HG02798 (cell line): ENCODE measurements at regions not wholly inside any gene's neighbourhood (a gene's known extent, or its start where the extent isn't known, plus 50 kb on each side); places are given as distances from the start of the nearest gene placed in this dataset.
"Not testable (repeated sequence)": the region's sequence is repeated elsewhere in the genome, so short reads cannot be mapped to it uniquely, and the experiment has no call there.

Source experiments
- ATAC-seq: cut with Tn5 transposase; IDR thresholded peaks from one replicate; pipeline ENCODE4 v1.9.1; 2021; ENCODE audit warnings: mild to moderate bottlenecking; ENCODE audit not compliant: unreplicated experiment, poor library complexity

DNA sequence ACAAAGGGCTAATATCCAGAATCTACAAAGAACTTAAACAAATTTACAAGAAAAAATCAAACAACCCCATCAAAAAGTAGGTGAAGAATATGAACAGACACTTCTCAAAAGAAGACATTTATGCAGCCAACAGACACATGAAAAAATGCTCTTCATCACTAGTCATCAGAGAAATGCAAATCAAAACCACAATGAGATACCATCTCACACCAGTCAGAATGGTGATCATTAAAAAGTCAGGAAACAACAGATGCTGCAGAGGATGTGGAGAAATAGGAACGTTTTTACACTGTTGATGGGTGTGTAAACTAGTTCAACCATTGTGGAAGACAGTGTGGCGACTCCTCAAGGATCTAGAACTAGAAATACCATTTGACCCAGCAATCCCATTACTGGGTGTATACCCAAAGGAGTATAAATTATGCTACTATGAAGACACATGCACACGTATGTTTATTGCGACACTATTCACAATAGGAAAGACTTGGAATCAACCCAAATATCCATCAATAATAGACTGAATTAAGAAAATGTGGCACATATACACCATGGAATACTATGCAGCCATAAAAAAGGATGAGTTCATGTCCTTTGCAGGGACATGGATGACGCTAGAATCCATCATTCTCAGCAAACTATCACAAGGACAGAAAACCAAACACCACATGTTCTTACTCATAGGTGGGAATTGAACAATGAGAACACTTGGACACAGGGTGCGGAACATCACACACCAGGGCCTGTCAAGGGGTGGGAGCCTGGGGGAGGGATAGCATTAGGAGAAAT, 241.5 kb downstream of the KCNRG start:
- not testable (repeated sequence) for ATAC-seq

DNA sequence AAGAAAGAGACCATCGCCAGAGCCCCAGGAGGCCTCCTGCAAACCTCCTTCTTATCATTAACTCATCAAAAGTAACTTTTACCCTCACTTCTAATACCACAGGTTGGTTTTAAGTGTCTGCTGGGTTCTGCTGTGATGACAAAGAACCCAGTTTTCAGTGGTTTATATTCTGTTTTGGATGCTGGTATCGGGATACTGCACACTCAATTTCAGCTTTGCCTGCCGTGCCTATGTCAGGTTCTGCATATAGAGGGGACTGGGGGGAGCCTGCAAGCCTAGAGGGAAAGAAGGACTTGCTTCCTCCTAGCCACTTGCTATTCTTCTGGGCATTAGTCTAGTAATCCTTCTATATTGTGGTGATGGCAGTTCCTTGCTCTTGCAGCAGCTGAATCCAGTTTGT, 242.4 kb downstream of the KCNRG start:
- ATAC-seq: no peak

DNA sequence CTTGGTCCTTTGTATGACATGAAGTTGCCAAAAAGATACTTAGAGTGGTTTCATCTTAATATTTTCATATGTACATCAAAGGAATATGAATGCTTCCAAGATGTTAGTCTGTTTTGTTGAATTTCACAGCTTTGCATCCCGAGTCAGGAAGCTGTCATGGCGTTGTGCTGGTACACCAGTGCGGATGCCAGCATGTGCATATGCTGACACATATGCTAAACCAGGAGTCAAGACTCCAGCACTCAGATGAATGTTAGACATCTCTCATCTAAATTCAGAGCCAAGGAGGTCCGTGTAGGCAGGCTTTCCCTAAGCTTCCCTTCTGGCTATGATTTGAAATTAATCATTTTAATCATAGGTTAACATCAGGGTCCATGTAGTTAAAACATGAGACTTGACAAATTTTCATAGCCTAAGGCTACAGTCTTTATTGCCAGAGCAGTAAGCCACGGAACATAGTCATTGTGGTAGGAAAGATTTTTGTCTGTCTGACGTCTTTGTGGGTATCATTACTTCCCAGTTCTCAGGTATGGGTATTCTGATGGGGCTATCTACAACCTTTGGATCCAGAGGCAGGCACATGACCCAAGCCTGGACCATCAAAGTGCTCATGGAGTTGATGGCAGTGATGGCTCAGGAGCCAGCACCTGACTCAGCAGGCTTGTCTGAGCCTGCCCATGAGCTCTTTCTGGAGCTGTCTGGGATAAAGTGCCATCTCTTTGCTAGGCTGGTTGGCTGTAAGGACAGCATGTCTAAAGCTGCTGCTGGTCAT, 246.1 kb downstream of the KCNRG start:
- ATAC-seq: no peak

DNA sequence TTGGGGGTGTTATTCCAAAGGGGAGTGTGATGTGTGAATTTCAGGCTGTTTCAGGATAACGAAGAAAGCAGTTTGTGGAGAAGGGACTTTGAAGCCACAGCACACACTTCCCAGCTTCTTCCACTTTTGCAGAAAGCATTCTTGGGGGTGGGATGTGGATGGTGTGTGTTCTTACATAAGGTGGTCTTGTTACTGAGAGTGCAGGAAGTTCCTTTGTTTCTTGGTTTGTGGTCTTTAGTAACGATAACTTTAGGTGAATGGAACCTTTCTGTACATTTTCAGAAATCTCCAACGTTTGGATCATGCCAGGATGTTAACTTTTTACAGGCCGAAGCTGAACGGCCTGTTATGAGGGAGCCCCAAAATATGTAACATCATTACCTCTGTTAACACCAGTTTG, 251.8 kb downstream of the KCNRG start:
- no peak for ATAC-seq

GRCh38 chr13:50267917-50268316, 252.7 kb downstream of the KCNRG start:
- no peak for ATAC-seq

GRCh38 chr13:50268500-50268899, 253.3 kb downstream of the KCNRG start:
- no peak for ATAC-seq

GRCh38 chr13:50274181-50274580, 258.9 kb downstream of the KCNRG start:
- ATAC-seq: no peak

DNA sequence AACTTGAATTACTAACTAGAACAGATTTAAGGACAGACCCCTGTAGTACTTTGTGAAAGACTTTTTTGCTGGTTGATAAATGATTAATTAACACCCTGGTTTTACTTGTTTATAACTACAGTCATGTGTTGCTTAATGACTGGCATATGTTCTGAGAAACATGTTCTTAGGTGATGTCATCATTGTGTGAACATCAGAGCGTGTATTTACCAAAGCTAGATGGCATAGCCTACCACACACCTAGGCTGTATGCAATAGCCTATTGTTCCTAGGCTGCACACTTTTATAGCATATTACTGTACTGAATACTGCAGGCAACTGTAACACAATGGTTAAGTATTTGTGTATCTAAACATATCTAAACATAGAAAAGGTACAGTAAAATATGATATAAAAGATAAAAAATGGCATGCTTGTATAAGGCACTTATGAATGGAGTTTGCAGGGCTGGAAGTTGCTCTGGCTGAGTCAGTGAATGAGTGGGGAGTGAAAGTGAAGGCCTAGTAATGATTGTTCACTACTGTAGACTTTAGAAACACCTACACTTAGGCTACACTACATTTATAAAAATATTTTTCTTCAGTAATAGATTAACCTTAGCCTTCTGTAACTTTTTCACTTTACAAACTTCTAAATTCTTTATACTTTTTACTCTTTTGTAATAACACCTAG, 260.3 kb downstream of the KCNRG start:
- ATAC-seq: no peak

GRCh38 chr13:50276550-50276949, 261.3 kb downstream of the KCNRG start:
- ATAC-seq: no peak

- no peak for ATAC-seq
Measured at GRCh38 chr13:50277127-50277526, 261.9 kb downstream of the KCNRG start.

DNA sequence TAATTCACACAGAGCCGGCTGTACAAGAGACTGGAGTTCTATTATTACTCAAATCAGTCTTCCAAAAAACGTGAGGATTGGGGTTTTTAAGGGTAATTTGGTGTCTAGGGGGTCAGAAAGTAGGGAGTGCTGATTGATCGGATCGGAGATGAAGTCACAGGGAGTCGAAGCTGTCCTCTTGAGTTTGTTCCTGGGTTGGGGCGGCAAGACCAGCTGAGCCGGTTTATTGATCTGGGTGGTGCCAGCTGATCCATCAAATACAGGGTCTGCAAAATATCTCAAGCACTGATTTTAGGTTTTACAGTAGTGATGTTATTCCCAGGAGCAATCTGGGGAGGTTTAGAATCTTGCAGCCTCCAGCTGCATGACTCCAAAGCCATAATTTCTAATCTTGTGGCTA, 262.7 kb downstream of the KCNRG start:
- no peak for ATAC-seq

DNA sequence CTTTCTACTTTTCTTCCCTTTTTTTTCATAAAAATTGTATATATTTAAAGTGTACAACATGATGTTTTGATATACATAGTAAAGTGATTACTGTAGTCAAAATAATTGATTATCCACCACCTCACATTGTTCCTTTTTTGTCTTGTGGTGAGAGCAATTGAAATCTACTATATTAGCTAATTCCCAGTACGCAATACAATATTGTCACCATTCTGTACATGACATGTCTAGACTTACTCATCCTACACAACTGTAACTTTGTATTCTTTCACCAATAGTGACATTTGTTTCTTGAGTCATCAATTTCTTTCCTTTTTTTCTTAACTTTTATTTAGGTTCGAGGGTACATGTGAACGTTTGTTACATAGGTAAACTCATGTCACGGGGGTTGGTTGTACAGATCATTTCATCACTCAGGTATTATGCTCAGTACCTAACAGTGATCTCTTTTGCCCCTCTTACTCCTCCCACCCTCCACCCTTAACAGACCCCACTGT, 265.2 kb downstream of the KCNRG start:
- ATAC-seq: no peak

GRCh38 chr13:50282016-50282415, 266.8 kb downstream of the KCNRG start:
- ATAC-seq: no peak

- no peak for ATAC-seq
Measured at GRCh38 chr13:50283017-50283416, 267.8 kb downstream of the KCNRG start.

- no peak for ATAC-seq
Measured at GRCh38 chr13:50284540-50284939, 269.3 kb downstream of the KCNRG start.

DNA sequence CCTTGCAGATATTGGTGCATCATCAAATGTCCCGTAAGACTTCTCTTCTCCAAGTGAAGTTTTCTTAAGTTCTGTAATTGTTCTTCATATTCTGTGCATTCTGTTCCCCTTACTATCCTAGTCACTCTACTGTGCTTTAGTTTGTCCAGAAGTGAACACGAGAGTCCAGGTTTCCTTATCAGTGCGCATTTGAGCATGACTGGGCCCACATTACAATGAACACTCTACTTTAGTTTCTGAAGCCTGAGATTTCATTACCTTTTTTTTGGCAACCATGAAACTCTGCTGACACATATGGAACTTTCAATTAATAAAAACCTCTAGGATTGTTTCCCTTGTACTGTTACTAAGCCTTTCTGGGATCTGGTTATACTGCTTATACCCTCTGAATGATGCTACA, 270.0 kb downstream of the KCNRG start:
- no peak for ATAC-seq

DNA sequence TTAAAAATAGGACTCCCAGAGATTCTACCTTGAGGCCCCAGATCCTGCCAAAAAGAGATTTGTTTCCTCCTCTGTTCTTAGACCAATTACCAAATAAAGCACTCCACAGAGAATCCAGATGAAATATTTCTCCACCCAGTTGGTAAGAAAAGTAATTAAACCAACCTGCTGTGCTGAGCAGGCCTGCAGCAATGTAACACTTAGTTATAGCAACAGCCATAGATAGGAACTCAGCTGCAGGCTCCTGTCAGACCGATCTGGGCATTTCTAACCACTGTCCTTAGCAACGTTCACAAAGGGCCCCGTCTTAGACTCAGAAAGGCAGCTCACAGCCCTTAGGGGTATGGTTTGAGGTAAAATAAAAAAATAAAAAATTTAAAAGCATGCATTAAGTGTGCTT, 271.1 kb downstream of the KCNRG start:
- ATAC-seq: no peak

GRCh38 chr13:50290186-50290585, 274.9 kb downstream of the KCNRG start:
- ATAC-seq: no peak

DNA sequence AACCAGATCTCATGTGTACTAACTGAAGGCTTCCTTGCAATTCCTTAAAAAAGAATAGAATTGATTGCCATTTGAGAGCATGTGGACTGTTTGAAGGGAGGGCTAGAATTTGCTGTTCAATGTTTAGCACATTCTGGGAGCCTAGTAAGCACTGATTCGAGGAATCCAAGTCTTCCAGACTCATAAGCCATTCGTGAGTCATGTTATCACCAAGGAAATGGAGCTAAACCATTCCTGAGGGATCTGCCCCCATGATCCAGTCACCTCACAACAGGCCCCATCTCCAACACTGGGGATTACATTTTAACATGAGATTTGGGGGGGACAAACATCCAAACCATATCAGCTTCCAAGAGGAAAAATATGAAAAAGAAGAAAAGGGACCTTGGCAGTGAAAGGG, 276.4 kb downstream of the KCNRG start:
- ATAC-seq: no peak

DNA sequence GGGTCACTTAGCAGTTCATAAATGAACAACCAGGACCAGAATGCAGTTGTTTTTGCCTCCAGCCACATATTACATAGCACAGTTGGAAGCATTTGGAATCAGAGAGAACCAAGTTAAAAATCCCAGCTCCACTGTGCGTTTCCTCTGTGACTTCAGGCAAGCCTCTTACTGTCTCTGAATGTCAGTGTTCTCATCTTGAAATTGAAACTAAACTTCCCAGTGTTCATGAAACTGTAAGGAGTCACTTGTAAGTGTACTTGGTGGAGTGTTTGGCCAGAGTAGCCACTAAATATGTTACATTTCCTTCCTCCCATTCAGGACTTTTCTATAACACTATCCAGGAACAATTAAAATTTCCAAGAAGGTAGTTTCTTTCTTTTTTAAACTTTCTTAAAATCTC, 276.8 kb downstream of the KCNRG start:
- no peak for ATAC-seq

DNA sequence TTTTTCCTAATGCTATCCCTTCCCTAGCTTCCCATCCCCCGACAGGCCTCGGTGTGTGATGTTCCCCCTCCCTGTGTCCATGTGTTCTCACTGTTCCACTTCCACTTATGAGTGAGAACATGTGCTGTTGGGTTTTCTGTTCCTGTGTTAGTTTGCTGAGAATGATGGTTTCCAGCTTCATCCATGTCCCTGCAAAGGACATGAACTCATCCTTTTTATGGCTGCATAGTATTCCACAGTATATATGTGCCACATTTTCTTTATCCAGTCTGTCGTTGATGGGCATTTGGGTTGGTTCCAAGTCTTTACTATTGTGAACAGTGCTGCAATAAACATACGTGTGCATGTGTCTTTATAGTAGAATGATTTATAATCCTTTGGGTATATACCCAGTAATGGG, 279.2 kb downstream of the KCNRG start:
- ATAC-seq: not testable (repeated sequence)
